Fibroblast of lung (primary cell): ENCODE measurements at regions not wholly inside any gene's neighbourhood (a gene's known extent, or its start where the extent isn't known, plus 50 kb on each side); places are given as distances from the start of the nearest gene placed in this dataset.

Source experiments
- EZH2 ChIP-seq: IDR thresholded peaks from 2 replicates; pipeline ENCODE4 v1.5.1; 2012; ENCODE audit warnings: low read length, control low read depth, mild to moderate bottlenecking; ENCODE audit errors: missing control alignments
- TF ChIP-seq, protein P1 (sequence below), 2 donors: IDR thresholded peaks in 1 of 2; conservative IDR thresholded peaks in 1 of 2; 1 replicate in 1 of 2; 2 replicates in 1 of 2; pipeline ENCODE4 v1.5.1; 2011 to 2012; ENCODE audit warnings: low read length in 2 of 2, control low read depth in 1 of 2, inconsistent platforms in 1 of 2, low read depth in 1 of 2, mild to moderate bottlenecking in 1 of 2

DNA sequence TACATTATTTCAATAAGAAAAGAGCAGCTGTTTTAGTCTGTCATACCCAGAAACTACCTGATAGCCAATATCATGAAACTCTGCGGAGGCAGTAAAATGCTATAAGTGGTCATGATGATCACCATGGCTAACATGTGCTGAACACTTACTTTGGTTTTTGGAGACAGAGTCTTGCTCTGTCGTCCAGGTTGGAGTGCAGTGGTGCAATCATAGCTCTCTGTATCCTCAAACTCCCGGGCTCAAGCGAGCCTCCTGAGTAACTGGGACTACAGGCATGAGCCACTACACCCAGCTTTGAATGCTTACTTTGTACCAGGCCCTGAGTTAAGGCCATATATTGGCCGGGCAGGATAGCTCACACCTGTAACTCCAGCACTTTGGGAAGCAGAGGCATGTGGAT lies 101.2 kb upstream of the DHX40 start:
- TF ChIP-seq, protein P1, sequence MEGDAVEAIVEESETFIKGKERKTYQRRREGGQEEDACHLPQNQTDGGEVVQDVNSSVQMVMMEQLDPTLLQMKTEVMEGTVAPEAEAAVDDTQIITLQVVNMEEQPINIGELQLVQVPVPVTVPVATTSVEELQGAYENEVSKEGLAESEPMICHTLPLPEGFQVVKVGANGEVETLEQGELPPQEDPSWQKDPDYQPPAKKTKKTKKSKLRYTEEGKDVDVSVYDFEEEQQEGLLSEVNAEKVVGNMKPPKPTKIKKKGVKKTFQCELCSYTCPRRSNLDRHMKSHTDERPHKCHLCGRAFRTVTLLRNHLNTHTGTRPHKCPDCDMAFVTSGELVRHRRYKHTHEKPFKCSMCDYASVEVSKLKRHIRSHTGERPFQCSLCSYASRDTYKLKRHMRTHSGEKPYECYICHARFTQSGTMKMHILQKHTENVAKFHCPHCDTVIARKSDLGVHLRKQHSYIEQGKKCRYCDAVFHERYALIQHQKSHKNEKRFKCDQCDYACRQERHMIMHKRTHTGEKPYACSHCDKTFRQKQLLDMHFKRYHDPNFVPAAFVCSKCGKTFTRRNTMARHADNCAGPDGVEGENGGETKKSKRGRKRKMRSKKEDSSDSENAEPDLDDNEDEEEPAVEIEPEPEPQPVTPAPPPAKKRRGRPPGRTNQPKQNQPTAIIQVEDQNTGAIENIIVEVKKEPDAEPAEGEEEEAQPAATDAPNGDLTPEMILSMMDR (conservative IDR thresholded peaks at IDR 0.05 in 1 of 2, IDR thresholded peaks at IDR 0.05 in 1 of 2; ENCODE audit: low read depth in 1 of 2, low read length in 2 of 2), result no peak
- TF ChIP-seq EZH2, result no peak
